HL-60 (cell line): ENCODE measurements at regions not wholly inside any gene's neighbourhood (a gene's known extent, or its start where the extent isn't known, plus 50 kb on each side); places are given as distances from the start of the nearest gene placed in this dataset.

Source experiments
- DNase-seq, 2 experiments: peaks; one replicate each; pipeline ENCODE4 v3.0.0-alpha.2; 2010 to 2020; ENCODE audit warnings: low read depth in 1 of 2, low spot score in 1 of 2
- H3K27ac ChIP-seq: fragments of 250-450 bp; sonication (Bioruptor Pico); replicated peaks from 2 replicates; pipeline ENCODE4 v1.5.1; 2020; ENCODE audit warnings: mild to moderate bottlenecking, moderate library complexity
- H3K27me3 ChIP-seq: fragments of 250-450 bp; sonication (Bioruptor Pico); 2 replicates; pipeline ENCODE4 v1.5.1; 2021; ENCODE audit warnings: mild to moderate bottlenecking, moderate library complexity; ENCODE audit not compliant: insufficient read depth, poor library complexity, severe bottlenecking
- H3K4me3 ChIP-seq: replicated peaks from 2 replicates; pipeline ENCODE4 v1.5.1; 2011; ENCODE audit warnings: mild to moderate bottlenecking, control low read depth, low read length; ENCODE audit not compliant: insufficient read depth
- GABPA ChIP-seq: IDR thresholded peaks from 2 replicates; pipeline ENCODE4 v1.6.1; 2012; ENCODE audit warnings: low read depth
- POLR2AphosphoS5 ChIP-seq: IDR thresholded peaks from 2 replicates; pipeline ENCODE4 v1.6.1; 2012; ENCODE audit warnings: low read depth
- SPI1 ChIP-seq: IDR thresholded peaks from 2 replicates; pipeline ENCODE4 v1.6.1; 2012; ENCODE audit warnings: low read depth, mild to moderate bottlenecking, borderline replicate concordance
- TF ChIP-seq, protein P1 (sequence below): IDR thresholded peaks from one replicate; pipeline ENCODE4 v1.5.1; 2011; ENCODE audit warnings: low read length, control low read depth, inconsistent platforms; ENCODE audit not compliant: insufficient read depth
- TF ChIP-seq, protein P2 (sequence below): IDR thresholded peaks from 2 replicates; pipeline ENCODE4 v1.6.1; 2012; ENCODE audit warnings: low read depth; ENCODE audit not compliant: insufficient replicate concordance

DNA sequence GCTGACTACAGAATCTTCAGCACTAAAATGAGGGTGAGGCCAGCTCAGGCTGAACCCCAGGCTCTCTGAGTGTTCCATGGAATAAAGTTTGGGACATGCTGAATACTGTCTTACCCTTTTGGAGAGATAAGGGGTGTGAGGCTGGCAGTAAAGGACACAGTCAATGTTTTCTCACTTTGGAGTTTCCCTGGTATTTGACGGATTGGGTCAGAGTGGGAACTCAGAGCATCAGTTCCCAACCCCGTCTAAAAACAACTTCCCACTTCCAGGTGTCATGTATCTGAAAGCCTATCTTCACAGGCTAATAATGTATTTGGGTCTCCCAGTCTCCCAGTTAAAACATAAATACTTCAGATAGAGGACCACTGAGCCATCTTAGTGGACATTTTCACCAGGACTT lies 180.7 kb downstream of the TLE3 start:
- H3K4me3 ChIP-seq = no peak overlapping the region
- H3K27ac ChIP-seq = no peak overlapping the region
- TF ChIP-seq SPI1 = no peak
- TF ChIP-seq, protein P1, sequence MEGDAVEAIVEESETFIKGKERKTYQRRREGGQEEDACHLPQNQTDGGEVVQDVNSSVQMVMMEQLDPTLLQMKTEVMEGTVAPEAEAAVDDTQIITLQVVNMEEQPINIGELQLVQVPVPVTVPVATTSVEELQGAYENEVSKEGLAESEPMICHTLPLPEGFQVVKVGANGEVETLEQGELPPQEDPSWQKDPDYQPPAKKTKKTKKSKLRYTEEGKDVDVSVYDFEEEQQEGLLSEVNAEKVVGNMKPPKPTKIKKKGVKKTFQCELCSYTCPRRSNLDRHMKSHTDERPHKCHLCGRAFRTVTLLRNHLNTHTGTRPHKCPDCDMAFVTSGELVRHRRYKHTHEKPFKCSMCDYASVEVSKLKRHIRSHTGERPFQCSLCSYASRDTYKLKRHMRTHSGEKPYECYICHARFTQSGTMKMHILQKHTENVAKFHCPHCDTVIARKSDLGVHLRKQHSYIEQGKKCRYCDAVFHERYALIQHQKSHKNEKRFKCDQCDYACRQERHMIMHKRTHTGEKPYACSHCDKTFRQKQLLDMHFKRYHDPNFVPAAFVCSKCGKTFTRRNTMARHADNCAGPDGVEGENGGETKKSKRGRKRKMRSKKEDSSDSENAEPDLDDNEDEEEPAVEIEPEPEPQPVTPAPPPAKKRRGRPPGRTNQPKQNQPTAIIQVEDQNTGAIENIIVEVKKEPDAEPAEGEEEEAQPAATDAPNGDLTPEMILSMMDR = no peak
- DNase-seq = no peak
- no peaks in the 10 kb centered on the region for H3K27me3 ChIP-seq

DNA sequence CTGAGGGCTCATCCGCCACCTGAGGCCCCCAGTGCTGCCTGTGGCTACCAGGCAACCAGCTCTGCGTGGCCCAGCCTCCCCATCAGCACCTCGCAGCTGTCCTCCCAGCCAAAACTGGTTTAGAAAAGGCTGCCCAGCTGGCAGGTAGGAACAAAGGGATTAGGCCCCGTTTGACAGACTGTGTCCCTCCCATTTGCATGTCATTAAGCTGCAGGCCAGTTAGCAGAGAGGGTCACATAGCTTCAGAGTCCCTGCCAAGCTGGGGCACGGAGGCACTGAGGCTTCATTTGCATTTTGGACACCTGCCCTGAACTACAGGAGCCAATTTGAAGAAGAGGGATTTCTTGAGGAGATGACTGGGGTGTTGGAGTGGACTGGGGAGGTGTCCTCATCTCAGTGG lies 177.9 kb downstream of the TLE3 start:
- TF ChIP-seq, protein P2, sequence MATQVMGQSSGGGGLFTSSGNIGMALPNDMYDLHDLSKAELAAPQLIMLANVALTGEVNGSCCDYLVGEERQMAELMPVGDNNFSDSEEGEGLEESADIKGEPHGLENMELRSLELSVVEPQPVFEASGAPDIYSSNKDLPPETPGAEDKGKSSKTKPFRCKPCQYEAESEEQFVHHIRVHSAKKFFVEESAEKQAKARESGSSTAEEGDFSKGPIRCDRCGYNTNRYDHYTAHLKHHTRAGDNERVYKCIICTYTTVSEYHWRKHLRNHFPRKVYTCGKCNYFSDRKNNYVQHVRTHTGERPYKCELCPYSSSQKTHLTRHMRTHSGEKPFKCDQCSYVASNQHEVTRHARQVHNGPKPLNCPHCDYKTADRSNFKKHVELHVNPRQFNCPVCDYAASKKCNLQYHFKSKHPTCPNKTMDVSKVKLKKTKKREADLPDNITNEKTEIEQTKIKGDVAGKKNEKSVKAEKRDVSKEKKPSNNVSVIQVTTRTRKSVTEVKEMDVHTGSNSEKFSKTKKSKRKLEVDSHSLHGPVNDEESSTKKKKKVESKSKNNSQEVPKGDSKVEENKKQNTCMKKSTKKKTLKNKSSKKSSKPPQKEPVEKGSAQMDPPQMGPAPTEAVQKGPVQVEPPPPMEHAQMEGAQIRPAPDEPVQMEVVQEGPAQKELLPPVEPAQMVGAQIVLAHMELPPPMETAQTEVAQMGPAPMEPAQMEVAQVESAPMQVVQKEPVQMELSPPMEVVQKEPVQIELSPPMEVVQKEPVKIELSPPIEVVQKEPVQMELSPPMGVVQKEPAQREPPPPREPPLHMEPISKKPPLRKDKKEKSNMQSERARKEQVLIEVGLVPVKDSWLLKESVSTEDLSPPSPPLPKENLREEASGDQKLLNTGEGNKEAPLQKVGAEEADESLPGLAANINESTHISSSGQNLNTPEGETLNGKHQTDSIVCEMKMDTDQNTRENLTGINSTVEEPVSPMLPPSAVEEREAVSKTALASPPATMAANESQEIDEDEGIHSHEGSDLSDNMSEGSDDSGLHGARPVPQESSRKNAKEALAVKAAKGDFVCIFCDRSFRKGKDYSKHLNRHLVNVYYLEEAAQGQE = no peak
- TF ChIP-seq POLR2AphosphoS5 = no peak
- no peak for TF ChIP-seq GABPA
- no peak for TF ChIP-seq SPI1
- TF ChIP-seq, protein P1 = no peak
- no peaks in the 10 kb centered on the region for H3K27me3 ChIP-seq
- H3K27ac ChIP-seq = no peak overlapping the region
- DNase-seq = no peak
- H3K4me3 ChIP-seq = no peak overlapping the region

DNA sequence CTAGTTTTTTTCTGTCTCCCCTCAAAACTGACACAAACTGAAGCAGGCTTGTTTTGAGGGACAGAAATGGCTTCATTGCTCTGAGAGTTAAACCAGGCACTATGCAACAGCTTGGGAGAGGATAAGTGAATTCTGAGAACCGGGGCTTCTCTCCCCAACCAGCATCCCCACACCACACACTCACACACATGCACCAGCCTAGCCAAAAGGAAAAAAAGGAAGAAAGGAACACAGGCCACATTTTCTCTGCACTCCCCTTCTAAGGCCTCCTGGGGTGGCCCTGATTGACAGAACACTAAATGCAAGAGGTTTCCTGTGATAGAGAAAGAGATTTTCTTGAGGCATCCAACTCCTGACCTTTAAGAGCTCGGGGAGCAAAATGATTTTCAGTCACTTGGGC lies 177.5 kb downstream of the TLE3 start:
- TF ChIP-seq, protein P1 = no peak
- no peak for TF ChIP-seq SPI1
- TF ChIP-seq GABPA = no peak
- no peak for TF ChIP-seq POLR2AphosphoS5
- TF ChIP-seq, protein P2 = no peak
- H3K27me3 ChIP-seq = no peaks in the 10 kb centered on the region
- no peak overlapping the region for H3K4me3 ChIP-seq
- H3K27ac ChIP-seq = no peak overlapping the region
- no peak for DNase-seq

DNA sequence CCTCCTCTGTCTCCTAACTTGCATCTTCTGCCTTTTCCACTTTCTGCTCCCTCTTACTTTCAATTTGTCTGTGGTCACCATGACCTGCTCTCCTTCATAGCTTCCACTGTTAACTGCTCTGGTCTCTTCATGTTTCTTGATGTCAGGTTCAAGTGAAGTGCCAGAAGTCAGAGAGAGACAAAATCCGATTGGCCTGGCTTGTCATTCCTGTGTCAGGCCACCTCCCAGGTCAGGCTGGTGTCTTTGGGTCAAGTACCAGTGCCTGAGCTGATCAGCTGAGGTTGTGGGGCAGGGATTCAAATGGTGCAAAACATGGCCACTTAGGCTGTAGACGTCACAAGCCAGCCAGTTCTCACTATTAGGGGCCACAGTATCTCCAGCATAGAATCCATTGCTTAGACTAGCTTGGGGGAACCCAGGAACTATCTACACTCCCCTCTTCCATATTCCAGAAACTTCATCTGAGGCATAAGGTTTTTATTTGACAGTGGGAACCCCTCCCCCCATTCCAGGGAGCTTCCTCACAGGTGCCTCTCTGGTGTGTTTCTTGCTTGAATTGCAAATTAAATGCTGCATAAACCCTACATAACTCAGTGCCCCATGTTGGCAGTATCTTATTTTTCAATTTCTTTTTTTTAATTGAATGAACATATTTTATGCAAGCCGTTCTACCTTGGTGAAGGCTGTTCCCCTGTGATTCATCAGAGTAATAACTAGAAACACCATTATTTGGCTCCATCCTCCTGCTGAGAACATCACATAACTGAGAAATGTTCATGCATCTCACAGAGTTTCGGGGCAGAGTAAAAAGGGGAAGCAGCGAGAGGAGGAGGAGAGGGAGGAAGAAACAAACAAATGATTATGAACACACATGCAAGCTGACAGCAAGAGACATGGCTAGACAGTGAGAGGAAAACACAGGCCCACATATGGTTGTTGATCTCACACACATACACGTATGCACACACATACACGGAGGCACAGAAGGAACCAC lies 175.8 kb downstream of the TLE3 start:
- no peak for DNase-seq
- TF ChIP-seq SPI1 (peak; percentile 21; the same call in 1 of the 2 replicates), GABPA (no peak), POLR2AphosphoS5 (no peak)
- TF ChIP-seq, protein P2 = no peak
- TF ChIP-seq, protein P1 = no peak
- Histone ChIP-seq H3K4me3 (no peak overlapping the region), H3K27me3 (no peaks in the 10 kb centered on the region), H3K27ac (no peak overlapping the region)
